ENCODE measurements at regions not wholly inside any gene's neighbourhood (a gene's known extent, or its start where the extent isn't known, plus 50 kb on each side); places are given as distances from the start of the nearest gene placed in this dataset.

GRCh38 chr9:70478963-70479641, 64.6 kb upstream of the KLF9 start:
- no peak overlapping the region for H3K4me3 ChIP-seq (ENCODE audit: control insufficient read depth, low read depth, low read length)
- DNase-seq (ENCODE audit: low read depth), result peak; percentile 84
- no peak for TF ChIP-seq CTCF (conservative IDR thresholded peaks at IDR 0.05; ENCODE audit: control insufficient read depth, insufficient read depth, low read depth, low read length)

GRCh38 chr9:70477907-70478480, 63.5 kb upstream of the KLF9 start:
- no peak for TF ChIP-seq CTCF (conservative IDR thresholded peaks at IDR 0.05; ENCODE audit: control insufficient read depth, insufficient read depth, low read depth, low read length)
- no peak for DNase-seq (ENCODE audit: low read depth)
- H3K4me3 ChIP-seq (ENCODE audit: control insufficient read depth, low read depth, low read length), result no peak overlapping the region

GRCh38 chr9:70477146-70477745, 62.8 kb upstream of the KLF9 start:
- H3K4me3 ChIP-seq (ENCODE audit: control insufficient read depth, low read depth, low read length), result no peak overlapping the region
- TF ChIP-seq CTCF (conservative IDR thresholded peaks at IDR 0.05; ENCODE audit: control insufficient read depth, insufficient read depth, low read depth, low read length), result no peak
- peak; percentile 67 for DNase-seq (ENCODE audit: low read depth)

- no peak for TF ChIP-seq CTCF (conservative IDR thresholded peaks at IDR 0.05; ENCODE audit: control insufficient read depth, insufficient read depth, low read depth, low read length)
- no peak for DNase-seq (ENCODE audit: low read depth)
- H3K4me3 ChIP-seq (ENCODE audit: control insufficient read depth, low read depth, low read length), result no peak overlapping the region
Observed at GRCh38 chr9:70475211-70475610, 60.8 kb upstream of the KLF9 start.

- no peak for TF ChIP-seq CTCF (conservative IDR thresholded peaks at IDR 0.05; ENCODE audit: control insufficient read depth, insufficient read depth, low read depth, low read length)
- DNase-seq (ENCODE audit: low read depth), result no peak
Observed at GRCh38 chr9:70474413-70474812, 60.0 kb upstream of the KLF9 start.

GRCh38 chr9:70472268-70473249, 58.1 kb upstream of the KLF9 start:
- TF ChIP-seq CTCF (conservative IDR thresholded peaks at IDR 0.05; ENCODE audit: control insufficient read depth, insufficient read depth, low read depth, low read length), result no peak
- no peak for DNase-seq (ENCODE audit: low read depth)

More at GRCh38 chr9:70474413-70474812, 60.0 kb upstream of the KLF9 start:
- H3K4me3 ChIP-seq (ENCODE audit: control insufficient read depth, low read depth, low read length), result no peak overlapping the region

More at GRCh38 chr9:70472268-70473249, 58.1 kb upstream of the KLF9 start:
- H3K4me3 ChIP-seq (ENCODE audit: control insufficient read depth, low read depth, low read length), result no peak overlapping the region
